GM10248 (cell line): ENCODE measurements at regions not wholly inside any gene's neighbourhood (a gene's known extent, or its start where the extent isn't known, plus 50 kb on each side); places are given as distances from the start of the nearest gene placed in this dataset.

Experiments used
- CTCF ChIA-PET: fragments of 300-600 bp; sonication (Branson Sonifier 250); formaldehyde crosslinking; extraction: SDS; loops from one replicate; lab custom pipeline; 2021; ENCODE audit warnings: antibody characterized with exemption; lab: Yijun Ruan, JAX
- POLR2A ChIA-PET: fragments of 350-650 bp; sonication (Branson Sonifier 250); formaldehyde crosslinking; extraction: SDS; loops from one replicate; lab custom pipeline; 2020; ENCODE audit warnings: antibody characterized with exemption; lab: Yijun Ruan, JAX
- DNase-seq: peaks from one replicate; pipeline ENCODE4 v3.0.0; 2012; ENCODE audit errors: extremely low spot score
- TF ChIP-seq, protein P1 (sequence below): IDR thresholded peaks from 2 replicates; pipeline ENCODE4 v1.5.1; 2012; ENCODE audit warnings: mild to moderate bottlenecking, low read depth; ENCODE audit errors: extremely low read depth, missing control alignments, control extremely low read depth

DNA sequence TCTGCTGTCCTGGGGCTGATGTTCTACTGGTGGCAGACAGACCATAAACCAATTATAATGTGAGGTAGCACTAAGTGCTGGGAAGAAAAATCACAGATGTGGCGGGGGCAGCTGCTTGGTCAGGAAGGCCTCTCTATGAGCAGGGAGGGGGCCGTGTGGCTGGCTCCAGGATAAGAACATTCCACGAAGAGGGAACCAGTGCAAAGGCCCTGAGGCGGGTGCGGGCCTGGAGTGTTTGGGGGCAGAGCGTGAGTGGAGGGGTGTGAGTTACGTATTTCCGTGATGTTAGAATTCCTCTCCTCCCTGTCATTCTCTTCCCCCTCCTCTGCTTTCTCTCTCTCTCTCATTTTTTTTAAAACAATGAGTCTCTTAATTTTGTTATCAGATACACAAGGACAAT is 67.2 kb downstream of the CEBPB start:
- POLR2A ChIA-PET = no interaction called here
- TF ChIP-seq, protein P1, sequence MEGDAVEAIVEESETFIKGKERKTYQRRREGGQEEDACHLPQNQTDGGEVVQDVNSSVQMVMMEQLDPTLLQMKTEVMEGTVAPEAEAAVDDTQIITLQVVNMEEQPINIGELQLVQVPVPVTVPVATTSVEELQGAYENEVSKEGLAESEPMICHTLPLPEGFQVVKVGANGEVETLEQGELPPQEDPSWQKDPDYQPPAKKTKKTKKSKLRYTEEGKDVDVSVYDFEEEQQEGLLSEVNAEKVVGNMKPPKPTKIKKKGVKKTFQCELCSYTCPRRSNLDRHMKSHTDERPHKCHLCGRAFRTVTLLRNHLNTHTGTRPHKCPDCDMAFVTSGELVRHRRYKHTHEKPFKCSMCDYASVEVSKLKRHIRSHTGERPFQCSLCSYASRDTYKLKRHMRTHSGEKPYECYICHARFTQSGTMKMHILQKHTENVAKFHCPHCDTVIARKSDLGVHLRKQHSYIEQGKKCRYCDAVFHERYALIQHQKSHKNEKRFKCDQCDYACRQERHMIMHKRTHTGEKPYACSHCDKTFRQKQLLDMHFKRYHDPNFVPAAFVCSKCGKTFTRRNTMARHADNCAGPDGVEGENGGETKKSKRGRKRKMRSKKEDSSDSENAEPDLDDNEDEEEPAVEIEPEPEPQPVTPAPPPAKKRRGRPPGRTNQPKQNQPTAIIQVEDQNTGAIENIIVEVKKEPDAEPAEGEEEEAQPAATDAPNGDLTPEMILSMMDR = no peak
- CTCF ChIA-PET = no interaction called here
- DNase-seq = no peak

DNA sequence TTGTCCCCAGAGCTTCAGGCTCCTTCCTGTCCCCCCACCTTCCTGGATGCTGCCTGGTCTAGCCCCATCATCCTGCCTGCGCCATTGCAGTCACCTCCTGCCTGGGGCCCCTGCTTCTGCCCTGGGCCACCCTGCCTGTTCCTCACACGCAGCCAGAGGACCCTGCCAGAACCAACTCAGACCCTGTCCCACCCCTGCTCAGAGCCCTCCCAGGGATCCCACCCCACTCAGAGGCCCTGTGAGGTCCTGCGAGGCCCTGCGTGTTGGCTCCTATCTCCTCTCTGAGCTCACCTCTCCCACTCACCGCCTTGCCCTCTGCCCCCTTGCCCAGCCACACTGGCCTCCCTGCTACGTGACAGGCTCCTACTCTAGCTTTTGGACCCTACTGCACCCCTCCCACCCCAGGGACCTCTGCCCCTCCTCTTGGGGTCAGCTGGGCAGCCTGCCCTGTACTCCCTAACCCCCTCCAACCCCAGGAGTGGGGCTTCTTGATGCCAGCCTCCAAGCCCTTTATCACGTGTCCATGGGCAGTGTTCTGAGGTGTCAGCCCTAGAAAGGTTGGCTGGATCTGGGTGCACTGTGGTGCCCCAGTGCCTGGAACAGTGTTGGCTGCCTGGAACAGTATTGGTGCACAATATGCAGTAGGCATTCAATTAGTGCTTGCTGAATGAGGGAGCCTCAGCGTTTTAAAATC is 68.3 kb downstream of the CEBPB start:
- POLR2A ChIA-PET = no interaction called here
- CTCF ChIA-PET = no interaction called here

DNA sequence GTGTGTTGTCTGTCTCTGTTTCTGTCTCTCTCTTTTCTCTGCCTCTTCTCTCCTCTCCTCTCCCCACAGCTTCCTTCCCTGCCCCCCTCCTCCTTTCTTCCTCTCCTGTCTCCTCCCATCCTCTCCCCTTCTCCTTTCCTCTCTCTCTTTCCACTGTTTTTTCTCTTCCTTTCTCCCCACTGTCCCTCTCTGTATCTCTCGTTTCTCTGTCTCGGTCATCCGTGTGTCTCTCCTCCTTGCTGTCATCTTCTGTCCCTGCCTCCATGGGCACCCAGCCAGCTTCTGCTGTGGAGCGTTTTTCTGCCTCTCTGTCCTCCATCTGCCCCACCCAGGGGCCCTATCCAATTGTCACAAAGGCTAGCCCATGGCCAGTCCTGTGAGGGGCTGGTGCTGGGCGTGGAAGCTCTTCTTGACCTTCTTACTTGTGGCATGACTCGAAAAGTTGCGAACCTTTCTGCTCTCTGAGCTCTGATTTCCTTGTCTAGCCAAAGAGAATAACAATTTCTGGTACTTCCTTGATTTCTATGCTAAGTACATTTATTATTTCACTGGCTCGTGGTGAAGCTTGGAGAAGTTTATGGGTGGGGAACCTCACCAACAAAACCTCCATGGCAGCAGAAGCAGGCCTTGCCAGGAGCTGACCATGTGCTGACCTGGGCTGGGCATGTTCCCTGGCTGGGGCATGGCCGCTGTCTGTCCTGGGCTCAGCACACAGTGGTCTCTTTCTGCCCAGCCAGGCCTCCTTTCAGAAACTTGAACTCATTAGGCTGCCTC is 69.3 kb downstream of the CEBPB start:
- TF ChIP-seq, protein P1 = no peak
- DNase-seq = no peak
- ChIA-PET POLR2A (no interaction called here), CTCF (no interaction called here)

More for the DNA sequence above, 68.3 kb downstream of the CEBPB start:
- DNase-seq = no peak
- TF ChIP-seq, protein P1 = no peak

DNA sequence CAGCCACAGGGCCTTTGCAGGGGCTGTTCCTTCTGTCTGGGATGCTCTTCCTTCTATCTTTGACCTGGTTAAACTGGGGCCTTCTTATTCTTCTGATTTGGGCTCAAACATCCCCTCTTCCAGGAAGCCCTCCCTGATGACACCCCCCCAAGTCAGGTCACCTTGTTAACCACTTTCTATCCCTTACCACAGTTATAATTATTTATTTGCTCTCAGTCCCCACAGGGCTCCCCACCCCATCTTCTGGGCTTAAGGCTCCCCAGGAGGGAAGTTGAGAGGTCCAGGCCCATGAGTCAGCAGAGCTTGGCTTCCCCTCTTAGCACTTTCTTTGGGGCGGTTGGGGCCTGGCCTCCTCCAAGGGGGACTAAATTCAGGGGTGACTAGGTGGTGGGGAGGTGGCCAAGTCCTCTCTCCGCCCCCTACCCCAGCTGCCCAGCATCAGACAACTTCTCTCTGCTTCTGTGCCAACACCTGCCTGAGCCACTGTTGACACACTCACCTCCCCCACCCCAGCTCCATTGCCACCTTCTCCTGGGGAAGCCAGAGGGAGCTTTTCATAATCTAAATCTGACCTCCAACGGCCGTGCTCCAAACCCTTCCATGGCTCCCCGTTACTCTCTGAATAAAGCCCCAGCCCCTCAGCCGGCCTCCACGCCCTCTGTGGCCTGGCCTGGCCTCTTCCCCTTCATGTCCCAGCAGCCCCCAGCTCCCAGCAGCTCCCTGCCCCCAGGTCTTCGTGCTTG is 70.0 kb downstream of the CEBPB start:
- TF ChIP-seq, protein P1 = no peak
- DNase-seq = no peak
- ChIA-PET POLR2A (no interaction called here), CTCF (no interaction called here)

DNA sequence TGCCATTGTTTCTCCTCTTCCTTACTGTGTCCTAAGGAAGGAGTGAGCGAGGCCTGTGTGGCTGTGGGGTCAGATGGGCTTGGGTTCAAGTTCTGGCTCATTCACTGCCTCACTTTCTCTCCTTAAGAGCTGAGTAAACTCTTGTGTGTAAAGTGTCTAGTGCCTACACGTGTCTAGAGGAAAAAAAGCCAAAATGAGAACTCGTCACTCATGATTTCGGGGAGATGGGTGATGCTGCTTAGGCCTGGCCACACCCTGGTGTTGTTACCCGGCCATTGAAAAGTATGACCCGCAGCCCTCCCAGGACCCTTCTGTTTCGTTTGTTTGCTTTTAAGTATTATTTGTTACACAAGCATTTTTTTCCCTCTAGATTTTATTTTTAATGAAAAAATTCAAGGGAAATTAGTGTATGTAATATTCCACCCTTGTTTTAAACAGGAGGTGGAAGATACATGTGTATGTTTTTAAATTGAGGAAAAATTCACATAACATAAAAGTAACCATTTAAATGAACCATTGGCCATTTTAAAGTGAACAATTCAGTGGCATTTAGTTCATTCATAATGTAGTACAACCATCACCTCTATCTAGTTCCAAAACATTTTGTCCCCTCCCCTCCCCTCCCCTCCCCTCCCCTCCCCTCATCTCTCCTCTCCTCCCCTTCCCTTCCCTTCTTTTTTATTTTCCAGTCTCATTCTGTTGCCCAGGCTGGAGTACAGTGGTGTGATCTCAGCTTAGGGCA is 71.0 kb downstream of the CEBPB start:
- TF ChIP-seq, protein P1 = no peak
- POLR2A ChIA-PET = no interaction called here
- CTCF ChIA-PET = no interaction called here
- no peak for DNase-seq

DNA sequence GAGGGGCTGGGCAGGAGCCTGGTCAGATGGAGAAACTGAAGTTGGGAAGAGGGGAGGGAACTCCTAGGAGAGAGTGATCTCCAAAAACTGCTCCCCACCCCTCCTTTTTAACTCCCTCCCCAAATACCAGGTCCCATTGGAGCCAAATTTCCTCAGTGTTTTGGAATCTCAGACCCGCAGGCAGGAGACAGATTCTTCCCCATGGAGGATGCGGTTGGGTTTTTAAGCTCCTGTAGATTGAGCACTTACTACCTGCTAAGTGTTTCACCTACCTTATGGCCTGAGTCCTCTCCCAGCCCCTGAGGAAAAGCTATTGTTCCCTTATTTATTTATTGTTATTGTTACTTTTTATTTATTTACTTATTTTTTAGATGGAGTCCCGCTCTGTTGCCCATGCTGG is 73.2 kb downstream of the CEBPB start:
- ChIA-PET POLR2A (no interaction called here), CTCF (interaction anchor here (0.8 kb wide), 1 partner anchor 24 kb away, joined by 3 read pairs; no protein-coding TSS in a partner anchor)
- no peak for DNase-seq
- TF ChIP-seq, protein P1 = no peak
